Activated CD4-positive, alpha-beta T cell treated with anti-CD3 and anti-CD28 coated beads, Interleukin-2, amount 50 U/mL, for 24 hours (primary cell): ENCODE measurements at regions not wholly inside any gene's neighbourhood (a gene's known extent, or its start where the extent isn't known, plus 50 kb on each side); places are given as distances from the start of the nearest gene placed in this dataset.
"Not testable (repeated sequence)": the region's sequence is repeated elsewhere in the genome, so short reads cannot be mapped to it uniquely, and the experiment has no call there.

Experiments used
- DNase-seq, 2 donors: peaks; one replicate each; pipeline ENCODE4 v3.0.0-alpha.2; 2020; ENCODE audit warnings: low read depth in 1 of 2, low spot score in 1 of 2

- DNase-seq: no peak
Measured at GRCh38 chr3:94405258-94406035, 342.6 kb downstream of the NSUN3 start.

GRCh38 chr3:94406595-94406994 is 343.7 kb downstream of the NSUN3 start:
- no peak for DNase-seq

GRCh38 chr3:94412936-94413335 is 350.1 kb downstream of the NSUN3 start:
- DNase-seq: not testable (repeated sequence)

- no peak for DNase-seq
Measured at GRCh38 chr3:94413336-94414108, 350.7 kb downstream of the NSUN3 start.

GRCh38 chr3:94414418-94414817 is 351.6 kb downstream of the NSUN3 start:
- DNase-seq: no peak

GRCh38 chr3:94416768-94417167 is 353.9 kb downstream of the NSUN3 start:
- no peak for DNase-seq

GRCh38 chr3:94417963-94418455 is 355.1 kb downstream of the NSUN3 start:
- DNase-seq: no peak

- DNase-seq: no peak
Measured at GRCh38 chr3:94420931-94421330, 358.1 kb downstream of the NSUN3 start.

GRCh38 chr3:94423578-94423977 is 360.7 kb downstream of the NSUN3 start:
- DNase-seq: no peak

- DNase-seq: no peak
Measured at GRCh38 chr3:94429517-94429916, 366.7 kb downstream of the NSUN3 start.

- no peak for DNase-seq
Measured at GRCh38 chr3:94431876-94432570, 369.2 kb downstream of the NSUN3 start.

GRCh38 chr3:94433811-94434210 is 370.9 kb downstream of the NSUN3 start:
- no peak for DNase-seq

GRCh38 chr3:94440767-94441493 is 378.1 kb downstream of the NSUN3 start:
- DNase-seq: no peak

GRCh38 chr3:94441494-94441847 is 378.6 kb downstream of the NSUN3 start:
- no peak for DNase-seq

- no peak for DNase-seq
Measured at GRCh38 chr3:94453864-94454263, 391.0 kb downstream of the NSUN3 start.

GRCh38 chr3:94459167-94459566 is 396.3 kb downstream of the NSUN3 start:
- no peak for DNase-seq

GRCh38 chr3:94460931-94461330 is 398.1 kb downstream of the NSUN3 start:
- DNase-seq: no peak

GRCh38 chr3:94462931-94463330 is 400.1 kb downstream of the NSUN3 start:
- DNase-seq: no peak

GRCh38 chr3:94472511-94472910 is 409.6 kb downstream of the NSUN3 start:
- DNase-seq: no peak

- DNase-seq: no peak
Measured at GRCh38 chr3:94481226-94481898, 418.5 kb downstream of the NSUN3 start.

- DNase-seq: no peak
Measured at GRCh38 chr3:94482686-94483085, 419.8 kb downstream of the NSUN3 start.
